T-helper 1 cell treated with Interleukin-12 subunit alpha and Interleukin-12 subunit beta and Interleukin-4 antibody, amounts not matched to agents 30 μg/mL and 1 μg/mL, for 36 hours (primary cell): ENCODE measurements at regions not wholly inside any gene's neighbourhood (a gene's known extent, or its start where the extent isn't known, plus 50 kb on each side); places are given as distances from the start of the nearest gene placed in this dataset.
A peak's percentile ranks its signal among the peaks of the same experiment; 100 is the strongest.

Experiments
- H3K27ac Mint-ChIP-seq: one replicate; pipeline ENCODE4 v1.8.0; 2021; ENCODE audit warnings: mild to moderate bottlenecking, mixed read lengths
- H3K27me3 Mint-ChIP-seq: one replicate; pipeline ENCODE4 v1.8.0; 2021; ENCODE audit warnings: low read depth, mixed read lengths
- H3K36me3 Mint-ChIP-seq: one replicate; pipeline ENCODE4 v1.8.0; 2021; ENCODE audit warnings: low read depth, mixed read lengths
- H3K4me1 Mint-ChIP-seq: one replicate; pipeline ENCODE4 v1.8.0; 2021; ENCODE audit warnings: low read depth, mixed read lengths
- H3K4me3 Mint-ChIP-seq: one replicate; pipeline ENCODE4 v1.8.0; 2021; ENCODE audit warnings: mild to moderate bottlenecking, moderate library complexity, mixed read lengths
- H3K9me3 Mint-ChIP-seq: one replicate; pipeline ENCODE4 v1.8.0; 2021; ENCODE audit warnings: mixed read lengths

DNA sequence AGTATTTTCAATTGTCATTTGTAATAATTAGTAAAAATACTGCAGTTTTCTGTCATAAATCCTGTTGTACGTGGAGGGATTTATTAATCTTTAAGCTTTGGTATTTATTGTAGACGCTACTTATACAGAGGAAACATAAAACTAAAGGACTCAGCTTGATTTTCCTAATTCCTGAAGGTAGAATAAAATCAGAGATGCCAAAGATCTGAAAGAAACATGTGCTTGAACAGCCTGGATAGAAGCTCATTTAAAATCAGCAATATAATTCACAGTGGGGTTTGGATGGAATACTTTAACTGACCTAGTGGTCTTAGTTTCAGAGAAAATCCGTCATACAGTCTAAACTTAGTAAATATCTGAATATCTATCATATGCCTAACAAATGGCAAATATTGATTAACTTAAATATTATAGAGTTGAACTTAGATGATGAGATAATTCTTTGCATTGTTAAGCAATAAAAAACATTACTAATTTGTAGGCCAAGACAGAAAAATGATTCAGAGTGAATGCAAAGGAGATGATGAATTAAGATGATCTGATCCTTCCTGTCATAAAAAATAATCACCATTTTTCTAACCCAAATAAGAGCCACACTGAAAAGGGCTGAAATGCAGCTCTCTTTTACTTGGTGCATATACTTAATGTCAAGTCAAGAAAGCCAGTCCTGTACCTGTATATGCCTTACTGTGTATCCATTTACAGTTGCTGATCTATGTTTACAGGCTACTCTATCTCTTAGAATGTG is 397.1 kb upstream of the DCN start:
- Mint-ChIP-seq H3K27me3 (no peaks in the 10 kb centered on the region), H3K4me3 (no peak overlapping the region), H3K36me3 (no peaks in the 10 kb centered on the region), H3K4me1 (peaks cover 6% of the 10 kb centered on the region), H3K27ac (no peak overlapping the region), H3K9me3 (no peaks in the 10 kb centered on the region)

GRCh38 chr12:91577586-91578539 is 395.2 kb upstream of the DCN start:
- Mint-ChIP-seq H3K4me1 (peaks cover 6% of the 10 kb centered on the region), H3K27ac (peak overlapping the region; percentile 43)

DNA sequence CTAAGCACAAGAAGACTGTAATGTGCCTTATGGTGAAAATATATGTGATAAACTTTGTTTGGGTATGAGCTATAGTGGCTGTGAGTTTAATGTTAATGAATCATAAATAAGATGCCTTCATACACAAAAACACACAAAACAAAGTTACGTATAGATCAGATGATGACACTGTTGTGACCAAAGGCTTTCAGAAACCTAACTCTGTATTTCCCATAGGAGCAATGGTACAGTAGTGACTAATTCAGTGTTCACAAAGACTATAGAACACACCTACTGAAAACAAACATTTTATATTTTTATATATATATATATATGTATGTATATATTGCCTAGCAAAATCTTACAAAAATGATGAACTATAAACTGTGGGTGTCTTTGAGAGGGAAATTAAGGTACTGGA is 393.8 kb upstream of the DCN start:
- no peaks in the 10 kb centered on the region for H3K9me3 Mint-ChIP-seq
- H3K27ac Mint-ChIP-seq, result no peak overlapping the region
- no peaks in the 10 kb centered on the region for H3K27me3 Mint-ChIP-seq
- H3K4me1 Mint-ChIP-seq, result peaks cover 6% of the 10 kb centered on the region
- no peak overlapping the region for H3K4me3 Mint-ChIP-seq
- H3K36me3 Mint-ChIP-seq, result no peaks in the 10 kb centered on the region

More at GRCh38 chr12:91577586-91578539, 395.2 kb upstream of the DCN start:
- H3K4me3 Mint-ChIP-seq, result peak overlapping the region; percentile 68
- H3K36me3 Mint-ChIP-seq, result no peaks in the 10 kb centered on the region
- H3K27me3 Mint-ChIP-seq, result no peaks in the 10 kb centered on the region
- no peaks in the 10 kb centered on the region for H3K9me3 Mint-ChIP-seq

- Mint-ChIP-seq H3K9me3 (no peaks in the 10 kb centered on the region), H3K36me3 (no peaks in the 10 kb centered on the region), H3K4me1 (peaks cover 6% of the 10 kb centered on the region), H3K4me3 (no peak overlapping the region), H3K27me3 (no peaks in the 10 kb centered on the region), H3K27ac (no peak overlapping the region)
Measured at GRCh38 chr12:91575630-91576029, 393.0 kb upstream of the DCN start.

DNA sequence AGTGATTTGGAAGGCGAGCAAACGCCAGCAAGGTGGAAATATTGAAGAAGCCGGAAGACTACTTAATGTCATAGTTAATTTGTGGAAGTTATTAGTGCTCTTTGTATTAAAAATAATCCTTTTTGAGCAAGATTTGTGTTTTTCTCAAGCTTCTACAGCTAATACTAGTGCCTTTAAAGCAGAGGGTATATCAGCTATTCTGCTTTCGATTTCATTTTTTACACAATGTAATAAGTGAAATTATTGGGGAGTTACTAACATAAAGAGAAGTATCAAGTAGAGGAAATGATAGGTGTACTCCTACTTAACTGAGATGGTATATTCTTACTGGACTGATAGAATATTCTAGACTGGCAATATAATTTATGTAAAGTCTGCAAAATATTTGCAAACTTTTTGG is 392.4 kb upstream of the DCN start:
- Mint-ChIP-seq H3K27ac (no peak overlapping the region), H3K36me3 (no peaks in the 10 kb centered on the region), H3K4me3 (no peak overlapping the region), H3K9me3 (no peaks in the 10 kb centered on the region), H3K4me1 (peaks cover 6% of the 10 kb centered on the region), H3K27me3 (no peaks in the 10 kb centered on the region)

DNA sequence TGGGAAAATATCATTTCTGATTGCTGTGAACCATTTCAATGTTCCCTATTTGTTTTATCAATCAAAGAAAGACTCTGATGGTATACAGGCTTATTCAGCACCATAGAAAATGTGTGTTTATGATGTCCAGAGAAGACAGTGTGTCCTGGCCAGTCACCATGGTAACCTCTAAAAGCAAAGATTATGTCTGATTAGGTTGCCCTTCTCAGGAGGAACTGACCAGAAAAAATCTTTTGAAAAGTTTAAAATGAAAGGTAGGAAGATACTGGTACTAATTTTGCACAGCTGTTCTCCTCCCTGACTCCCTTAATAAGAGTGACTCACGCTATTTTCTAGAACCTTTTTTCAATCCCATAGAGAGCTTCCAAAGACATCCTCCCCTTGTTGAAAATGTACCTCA is 391.8 kb upstream of the DCN start:
- H3K27me3 Mint-ChIP-seq, result no peaks in the 10 kb centered on the region
- peaks cover 6% of the 10 kb centered on the region for H3K4me1 Mint-ChIP-seq
- no peaks in the 10 kb centered on the region for H3K9me3 Mint-ChIP-seq
- H3K4me3 Mint-ChIP-seq, result no peak overlapping the region
- no peak overlapping the region for H3K27ac Mint-ChIP-seq
- no peaks in the 10 kb centered on the region for H3K36me3 Mint-ChIP-seq

DNA sequence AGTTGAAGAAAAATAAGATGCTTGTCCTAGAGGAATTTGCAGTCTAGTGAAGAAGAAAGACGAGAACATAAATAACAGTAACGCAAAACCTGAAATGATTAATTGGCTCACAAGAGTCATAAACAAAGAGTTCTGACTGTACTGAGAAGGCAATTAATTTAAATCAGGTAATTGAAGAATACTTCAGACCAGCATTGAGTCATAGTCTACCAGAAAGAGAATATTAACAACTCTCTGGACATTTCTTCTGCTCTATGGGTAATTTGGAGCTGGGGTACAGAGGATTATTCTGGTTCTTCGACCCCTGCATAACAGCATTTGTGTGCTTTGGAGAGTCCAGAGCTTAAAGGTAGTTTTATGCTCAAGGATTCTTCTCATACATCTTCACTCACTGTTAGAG is 390.3 kb upstream of the DCN start:
- Mint-ChIP-seq H3K9me3 (no peaks in the 10 kb centered on the region), H3K27me3 (no peaks in the 10 kb centered on the region), H3K27ac (no peak overlapping the region), H3K36me3 (no peaks in the 10 kb centered on the region), H3K4me1 (peaks cover 4% of the 10 kb centered on the region), H3K4me3 (no peak overlapping the region)

GRCh38 chr12:91567100-91567485 is 384.5 kb upstream of the DCN start:
- Mint-ChIP-seq H3K27ac (no peak overlapping the region), H3K9me3 (peaks cover 14% of the 10 kb centered on the region), H3K36me3 (peaks cover 4% of the 10 kb centered on the region), H3K4me3 (no peak overlapping the region), H3K4me1 (peaks cover 12% of the 10 kb centered on the region), H3K27me3 (no peaks in the 10 kb centered on the region)

DNA sequence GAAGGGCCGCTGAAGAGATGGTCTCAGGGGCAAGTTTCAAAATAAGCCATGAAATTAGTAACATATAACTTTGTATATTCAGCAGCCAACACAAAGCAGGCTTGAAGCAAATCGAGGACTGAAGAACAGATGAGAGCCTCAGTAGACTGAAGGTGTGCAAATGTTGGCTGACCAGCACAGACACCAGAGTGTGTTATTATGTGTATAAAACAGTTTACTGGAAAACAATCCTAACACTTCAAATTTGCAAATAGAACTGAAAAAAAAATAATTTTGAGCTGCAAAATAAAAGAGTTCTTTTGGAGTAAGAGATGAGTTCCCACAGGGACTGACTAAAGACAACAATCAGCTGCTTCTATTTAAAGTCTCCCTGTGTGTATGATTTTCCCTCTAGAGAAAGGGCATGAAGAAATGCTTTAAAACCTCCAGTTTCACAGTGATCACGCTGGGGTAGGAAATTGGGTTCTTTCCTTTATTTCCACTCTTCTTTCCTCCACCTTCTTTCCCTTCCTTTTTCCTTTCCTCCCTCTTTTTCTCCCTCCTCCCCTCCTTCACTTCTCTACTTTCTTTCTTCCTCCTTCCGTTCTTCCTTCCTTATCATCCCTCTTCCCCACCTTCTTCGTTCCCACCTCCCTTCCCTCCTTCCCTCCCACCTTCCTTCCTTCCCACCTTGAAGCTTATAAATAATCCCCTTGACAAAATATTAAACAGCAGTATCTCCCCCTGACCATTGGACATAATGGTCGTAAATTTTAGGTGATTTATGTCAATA is 383.9 kb upstream of the DCN start:
- H3K27me3 Mint-ChIP-seq, result no peaks in the 10 kb centered on the region
- H3K4me3 Mint-ChIP-seq, result no peak overlapping the region
- H3K27ac Mint-ChIP-seq, result no peak overlapping the region
- H3K36me3 Mint-ChIP-seq, result peaks cover 4% of the 10 kb centered on the region
- peaks cover 14% of the 10 kb centered on the region for H3K4me1 Mint-ChIP-seq
- peaks cover 16% of the 10 kb centered on the region for H3K9me3 Mint-ChIP-seq

- H3K4me3 Mint-ChIP-seq, result no peak overlapping the region
- H3K27me3 Mint-ChIP-seq, result no peaks in the 10 kb centered on the region
- H3K9me3 Mint-ChIP-seq, result peaks cover 19% of the 10 kb centered on the region
- peaks cover 14% of the 10 kb centered on the region for H3K4me1 Mint-ChIP-seq
- no peak overlapping the region for H3K27ac Mint-ChIP-seq
- peaks cover 4% of the 10 kb centered on the region for H3K36me3 Mint-ChIP-seq
Measured at GRCh38 chr12:91565846-91566245, 383.2 kb upstream of the DCN start.

DNA sequence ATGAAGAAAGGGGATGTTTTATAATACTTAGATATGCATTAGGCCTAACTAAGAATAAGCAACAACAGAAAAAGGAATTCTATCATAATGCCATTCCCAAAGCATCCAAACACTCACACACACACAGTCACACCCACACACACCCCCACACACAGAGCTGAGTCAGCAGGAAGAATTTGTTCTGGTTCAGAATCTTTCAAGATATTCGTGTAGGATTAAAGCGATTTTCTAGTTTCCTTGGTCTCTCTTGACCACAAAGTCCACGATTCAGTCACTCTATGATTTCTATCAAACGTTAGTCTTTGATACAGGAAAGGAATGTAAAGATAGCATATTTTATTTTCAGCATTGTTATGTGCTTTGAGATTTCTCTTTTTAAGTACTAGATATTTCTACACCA is 382.6 kb upstream of the DCN start:
- H3K4me3 Mint-ChIP-seq, result no peak overlapping the region
- H3K27ac Mint-ChIP-seq, result no peak overlapping the region
- peaks cover 4% of the 10 kb centered on the region for H3K36me3 Mint-ChIP-seq
- H3K9me3 Mint-ChIP-seq, result peaks cover 19% of the 10 kb centered on the region
- no peaks in the 10 kb centered on the region for H3K27me3 Mint-ChIP-seq
- H3K4me1 Mint-ChIP-seq, result peaks cover 14% of the 10 kb centered on the region

DNA sequence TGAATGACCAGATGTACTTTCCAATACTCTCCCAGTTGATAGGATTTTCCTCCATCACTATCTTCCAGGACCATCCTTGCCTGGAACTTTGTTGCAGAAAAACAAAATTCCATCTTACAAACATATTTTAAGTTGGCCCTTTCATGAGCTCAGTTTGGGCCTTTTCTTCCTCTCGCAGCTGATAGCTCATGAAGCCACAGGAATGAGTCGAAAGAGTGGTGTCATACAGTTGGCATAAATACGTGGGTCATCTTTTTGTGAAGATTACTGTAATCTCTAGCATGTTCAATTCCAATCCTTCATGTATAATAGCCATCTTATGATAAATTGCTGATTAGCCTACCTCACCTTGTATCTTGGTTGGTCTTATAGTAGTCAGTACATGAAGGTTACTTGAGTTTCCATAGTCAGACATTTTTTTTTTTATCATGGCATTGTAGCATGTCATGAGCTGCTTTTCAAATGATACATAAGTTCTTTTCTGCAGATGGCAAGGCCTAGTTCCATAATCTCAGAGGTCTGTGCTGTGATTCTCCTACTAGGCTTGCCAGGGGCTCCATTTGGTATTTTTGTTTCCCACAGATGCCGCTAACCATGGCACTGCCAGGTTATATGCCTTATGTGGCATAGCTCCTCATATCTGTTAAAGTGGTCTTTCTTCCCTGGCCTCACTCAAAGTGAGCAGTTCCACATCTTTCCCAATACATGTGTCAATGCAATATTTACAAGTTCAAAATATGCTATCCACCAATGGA is 380.6 kb upstream of the DCN start:
- Mint-ChIP-seq H3K4me3 (no peak overlapping the region), H3K27ac (no peak overlapping the region), H3K4me1 (peaks cover 14% of the 10 kb centered on the region), H3K36me3 (peaks cover 4% of the 10 kb centered on the region), H3K27me3 (no peaks in the 10 kb centered on the region), H3K9me3 (peaks cover 32% of the 10 kb centered on the region)

- peaks cover 32% of the 10 kb centered on the region for H3K9me3 Mint-ChIP-seq
- H3K27ac Mint-ChIP-seq, result no peak overlapping the region
- peaks cover 14% of the 10 kb centered on the region for H3K4me1 Mint-ChIP-seq
- no peaks in the 10 kb centered on the region for H3K27me3 Mint-ChIP-seq
- no peak overlapping the region for H3K4me3 Mint-ChIP-seq
- peaks cover 4% of the 10 kb centered on the region for H3K36me3 Mint-ChIP-seq
Measured at GRCh38 chr12:91562476-91562875, 379.9 kb upstream of the DCN start.

GRCh38 chr12:91561958-91562325 is 379.3 kb upstream of the DCN start:
- Mint-ChIP-seq H3K4me3 (no peak overlapping the region), H3K4me1 (peaks cover 13% of the 10 kb centered on the region), H3K9me3 (peaks cover 32% of the 10 kb centered on the region), H3K36me3 (peaks cover 4% of the 10 kb centered on the region), H3K27me3 (no peaks in the 10 kb centered on the region), H3K27ac (no peak overlapping the region)
